GM12875 (cell line): ENCODE measurements at regions not wholly inside any gene's neighbourhood (a gene's known extent, or its start where the extent isn't known, plus 50 kb on each side); places are given as distances from the start of the nearest gene placed in this dataset.

Experiments used
- H3K4me3 ChIP-seq: one replicate; pipeline ENCODE4 v1.5.1; 2011; ENCODE audit warnings: low read depth, low read length, control low read depth
- TF ChIP-seq, protein P1 (sequence below): IDR thresholded peaks from 2 replicates; pipeline ENCODE4 v1.5.1; 2011; ENCODE audit warnings: low read depth, mild to moderate bottlenecking, control low read depth, inconsistent platforms, low read length, moderate library complexity, borderline replicate concordance; ENCODE audit not compliant: insufficient read depth

DNA sequence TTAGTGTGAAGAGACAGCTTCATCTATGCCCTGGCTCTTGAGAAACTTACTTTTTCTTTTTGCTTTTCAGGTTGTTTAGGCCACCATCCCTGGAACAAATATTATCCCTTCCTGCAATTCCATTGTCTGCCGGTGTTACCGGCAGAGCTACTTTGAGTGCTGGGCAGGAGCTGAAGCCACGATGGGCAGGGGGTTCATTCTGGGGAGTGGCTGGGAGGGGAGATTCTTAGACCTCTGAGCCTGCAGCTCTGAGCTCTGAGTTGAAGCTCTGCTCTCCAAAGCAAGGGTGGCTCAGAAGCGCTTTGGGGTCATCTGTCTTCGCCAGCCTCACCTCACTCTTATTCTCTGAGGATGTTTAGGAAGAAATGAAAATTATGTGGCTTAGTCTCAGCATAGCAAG, 1066.6 kb upstream of the SLC10A2 start:
- TF ChIP-seq, protein P1, sequence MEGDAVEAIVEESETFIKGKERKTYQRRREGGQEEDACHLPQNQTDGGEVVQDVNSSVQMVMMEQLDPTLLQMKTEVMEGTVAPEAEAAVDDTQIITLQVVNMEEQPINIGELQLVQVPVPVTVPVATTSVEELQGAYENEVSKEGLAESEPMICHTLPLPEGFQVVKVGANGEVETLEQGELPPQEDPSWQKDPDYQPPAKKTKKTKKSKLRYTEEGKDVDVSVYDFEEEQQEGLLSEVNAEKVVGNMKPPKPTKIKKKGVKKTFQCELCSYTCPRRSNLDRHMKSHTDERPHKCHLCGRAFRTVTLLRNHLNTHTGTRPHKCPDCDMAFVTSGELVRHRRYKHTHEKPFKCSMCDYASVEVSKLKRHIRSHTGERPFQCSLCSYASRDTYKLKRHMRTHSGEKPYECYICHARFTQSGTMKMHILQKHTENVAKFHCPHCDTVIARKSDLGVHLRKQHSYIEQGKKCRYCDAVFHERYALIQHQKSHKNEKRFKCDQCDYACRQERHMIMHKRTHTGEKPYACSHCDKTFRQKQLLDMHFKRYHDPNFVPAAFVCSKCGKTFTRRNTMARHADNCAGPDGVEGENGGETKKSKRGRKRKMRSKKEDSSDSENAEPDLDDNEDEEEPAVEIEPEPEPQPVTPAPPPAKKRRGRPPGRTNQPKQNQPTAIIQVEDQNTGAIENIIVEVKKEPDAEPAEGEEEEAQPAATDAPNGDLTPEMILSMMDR = no peak
- no peak overlapping the region for H3K4me3 ChIP-seq

DNA sequence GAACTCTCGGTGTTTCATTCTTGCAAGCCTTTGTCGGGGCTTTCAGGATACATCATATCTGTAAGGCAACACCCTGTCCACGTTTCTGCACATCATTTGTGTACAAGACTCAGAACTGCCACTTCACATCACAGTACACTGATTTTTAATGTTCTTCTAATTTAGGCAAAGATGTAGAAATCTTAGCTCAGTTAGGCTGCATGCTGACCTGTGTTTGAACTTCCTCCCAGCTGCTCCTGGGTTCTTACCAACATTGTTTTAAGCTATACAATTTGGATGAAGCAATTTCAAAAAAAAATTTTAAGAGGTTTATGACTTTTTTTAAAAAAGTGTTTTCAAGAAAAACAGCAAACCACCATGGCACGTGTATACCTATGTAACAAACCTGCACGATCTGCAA, 1047.9 kb upstream of the SLC10A2 start:
- TF ChIP-seq, protein P1 = no peak

GRCh38 chr13:104111031-104111430, 1044.8 kb upstream of the SLC10A2 start:
- TF ChIP-seq, protein P1 = no peak
- H3K4me3 ChIP-seq = no peak overlapping the region

More for the DNA sequence above, 1047.9 kb upstream of the SLC10A2 start:
- H3K4me3 ChIP-seq = no peak overlapping the region

DNA sequence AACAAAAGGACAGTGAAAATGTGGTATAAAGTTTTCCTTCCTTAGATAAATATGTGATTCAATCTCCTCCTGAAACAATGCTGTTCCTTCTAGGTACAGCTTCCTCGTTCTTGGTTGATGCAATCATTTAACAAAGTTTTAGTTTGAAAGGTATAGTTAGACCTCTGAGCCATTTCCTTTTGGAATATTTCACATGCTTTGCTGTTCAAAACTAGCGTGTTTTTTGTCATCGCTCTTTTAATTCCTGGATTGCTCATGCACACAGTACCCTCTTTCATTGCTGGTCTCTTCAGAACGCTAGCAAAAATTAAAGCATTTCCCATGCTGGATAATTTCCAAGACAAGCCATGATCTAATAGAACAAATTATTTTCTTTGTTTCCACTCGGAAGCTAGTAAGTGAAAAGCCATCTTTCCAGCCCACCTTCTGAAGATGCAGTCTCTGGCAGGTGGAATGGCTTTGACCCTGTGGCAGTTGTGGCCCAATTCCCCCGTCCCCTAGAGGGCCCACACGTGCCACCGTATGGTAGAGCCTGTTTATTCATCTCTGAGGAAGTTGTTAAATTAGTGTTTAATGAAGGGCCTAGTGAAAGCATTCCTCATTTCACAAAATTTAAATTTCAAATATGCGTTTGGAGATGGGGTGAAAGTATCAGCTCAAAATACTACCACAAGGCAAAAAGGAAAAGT, 1040.6 kb upstream of the SLC10A2 start:
- TF ChIP-seq, protein P1 = no peak
- no peak overlapping the region for H3K4me3 ChIP-seq

GRCh38 chr13:104105418-104106355, 1039.5 kb upstream of the SLC10A2 start:
- H3K4me3 ChIP-seq = no peak overlapping the region
- TF ChIP-seq, protein P1 = no peak

DNA sequence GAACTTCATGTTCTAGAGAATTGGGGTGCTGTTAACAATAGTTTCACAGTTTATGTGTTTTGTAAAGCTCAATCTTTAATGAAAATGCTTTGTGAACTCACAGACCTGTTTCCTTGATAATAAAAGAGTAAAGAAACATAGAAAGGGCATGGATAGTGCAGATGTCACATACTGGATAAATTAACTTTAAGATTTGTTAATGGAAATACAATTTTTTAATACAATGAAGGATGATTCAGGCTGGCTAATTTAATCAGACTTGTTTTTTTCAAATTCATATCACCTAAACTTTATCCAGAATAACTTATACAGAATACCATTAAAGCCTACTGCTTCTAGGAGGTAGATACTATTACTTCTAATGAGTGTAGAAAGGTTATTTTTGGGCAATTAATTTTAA, 1033.5 kb upstream of the SLC10A2 start:
- H3K4me3 ChIP-seq = no peak overlapping the region
- TF ChIP-seq, protein P1 = no peak
